SH-SY5Y (cell line): ENCODE measurements at regions not wholly inside any gene's neighbourhood (a gene's known extent, or its start where the extent isn't known, plus 50 kb on each side); places are given as distances from the start of the nearest gene placed in this dataset.

ENCODE experiments used
- GATA2 ChIP-seq: IDR thresholded peaks from 2 replicates; pipeline ENCODE4 v1.6.1; 2011; ENCODE audit warnings: mild to moderate bottlenecking, low read depth, low read length
- GATA3 ChIP-seq: IDR thresholded peaks from 2 replicates; pipeline ENCODE4 v1.6.1; 2011; ENCODE audit warnings: low read depth, mild to moderate bottlenecking, low read length, moderate library complexity

- no peak for TF ChIP-seq GATA2
- TF ChIP-seq GATA3, result no peak
Measured at GRCh38 chr18:66342577-66342976, 261.3 kb downstream of the CDH19 start.
